Keratinocyte (primary cell): ENCODE measurements at regions not wholly inside any gene's neighbourhood (a gene's known extent, or its start where the extent isn't known, plus 50 kb on each side); places are given as distances from the start of the nearest gene placed in this dataset.

ENCODE experiments used
- EZH2 ChIP-seq: IDR thresholded peaks from one replicate; pipeline ENCODE4 v1.6.1; 2012; ENCODE audit warnings: inconsistent platforms, mild to moderate bottlenecking, low read length, moderate library complexity
- TF ChIP-seq, protein P1 (sequence below), 3 experiments: IDR thresholded peaks in 1 of 3; conservative IDR thresholded peaks in 1 of 3; optimal IDR thresholded peaks in 1 of 3; 2 replicates in 2 of 3; 3 replicates in 1 of 3; pipeline versions ENCODE3 to v1.5.1; 2011; ENCODE audit warnings: low read length in 3 of 3, mild to moderate bottlenecking in 3 of 3, moderate library complexity in 2 of 3, control low read depth in 1 of 3, inconsistent platforms in 1 of 3; ENCODE audit not compliant: insufficient read depth in 2 of 3; ENCODE audit errors: extremely low read depth in 1 of 3

DNA sequence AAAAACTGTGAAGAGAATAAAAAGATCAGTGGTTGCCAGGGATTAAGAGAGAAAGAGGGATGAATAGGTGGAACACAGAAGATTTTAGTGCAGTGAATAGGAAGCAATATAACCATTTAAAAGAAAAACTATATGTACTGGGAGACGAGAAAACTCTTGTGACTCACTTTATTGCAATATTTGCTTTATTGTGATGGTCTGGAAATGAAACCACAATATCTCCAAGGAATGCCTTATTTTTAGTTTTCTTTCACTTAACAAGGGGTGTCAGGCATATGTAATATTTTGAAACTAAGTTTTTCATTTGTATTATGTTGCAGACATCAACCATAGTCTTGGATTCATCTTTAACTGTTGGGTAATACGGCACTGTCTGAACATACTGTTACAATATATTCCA is 1308.2 kb downstream of the PCDH9 start:
- TF ChIP-seq, protein P1, sequence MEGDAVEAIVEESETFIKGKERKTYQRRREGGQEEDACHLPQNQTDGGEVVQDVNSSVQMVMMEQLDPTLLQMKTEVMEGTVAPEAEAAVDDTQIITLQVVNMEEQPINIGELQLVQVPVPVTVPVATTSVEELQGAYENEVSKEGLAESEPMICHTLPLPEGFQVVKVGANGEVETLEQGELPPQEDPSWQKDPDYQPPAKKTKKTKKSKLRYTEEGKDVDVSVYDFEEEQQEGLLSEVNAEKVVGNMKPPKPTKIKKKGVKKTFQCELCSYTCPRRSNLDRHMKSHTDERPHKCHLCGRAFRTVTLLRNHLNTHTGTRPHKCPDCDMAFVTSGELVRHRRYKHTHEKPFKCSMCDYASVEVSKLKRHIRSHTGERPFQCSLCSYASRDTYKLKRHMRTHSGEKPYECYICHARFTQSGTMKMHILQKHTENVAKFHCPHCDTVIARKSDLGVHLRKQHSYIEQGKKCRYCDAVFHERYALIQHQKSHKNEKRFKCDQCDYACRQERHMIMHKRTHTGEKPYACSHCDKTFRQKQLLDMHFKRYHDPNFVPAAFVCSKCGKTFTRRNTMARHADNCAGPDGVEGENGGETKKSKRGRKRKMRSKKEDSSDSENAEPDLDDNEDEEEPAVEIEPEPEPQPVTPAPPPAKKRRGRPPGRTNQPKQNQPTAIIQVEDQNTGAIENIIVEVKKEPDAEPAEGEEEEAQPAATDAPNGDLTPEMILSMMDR (optimal IDR thresholded peaks at IDR 0.05 in 1 of 3, IDR thresholded peaks at IDR 0.05 in 1 of 3, conservative IDR thresholded peaks at IDR 0.05 in 1 of 3; ENCODE audit: extremely low read depth in 1 of 3, insufficient read depth in 2 of 3, low read length in 3 of 3): no peak
- TF ChIP-seq EZH2: no peak
